ENCODE measurements at regions not wholly inside any gene's neighbourhood (a gene's known extent, or its start where the extent isn't known, plus 50 kb on each side); places are given as distances from the start of the nearest gene placed in this dataset.
A peak's percentile ranks its signal among the peaks of the same experiment; 100 is the strongest.

- intact Hi-C loops (cut with DNase I), result no loop called here
- ATAC-seq (ENCODE audit: poor library complexity) (no peak), DNase-seq (no peak)
Measured at GRCh38 chr15:29471306-29471705, 201.7 kb upstream of the NSMCE3 start.

GRCh38 chr15:29470794-29471193, 201.2 kb upstream of the NSMCE3 start:
- intact Hi-C loops (cut with DNase I), result no loop called here
- no peak for DNase-seq
- no peak for ATAC-seq (ENCODE audit: poor library complexity)

GRCh38 chr15:29470311-29470710, 200.7 kb upstream of the NSMCE3 start:
- intact Hi-C loops (cut with DNase I), result no loop called here
- ATAC-seq (ENCODE audit: poor library complexity), result no peak
- DNase-seq, result no peak

- ATAC-seq (ENCODE audit: poor library complexity) (no peak), DNase-seq (no peak)
- intact Hi-C loops (cut with DNase I), result no loop called here
Measured at GRCh38 chr15:29468899-29469298, 199.3 kb upstream of the NSMCE3 start.

- DNase-seq (no peak), ATAC-seq (ENCODE audit: poor library complexity) (no peak)
- intact Hi-C loops (cut with DNase I), result no loop called here
Measured at GRCh38 chr15:29467091-29467490, 197.5 kb upstream of the NSMCE3 start.

- DNase-seq, result no peak
- ATAC-seq (ENCODE audit: poor library complexity), result no peak
- intact Hi-C loops (cut with DNase I), result no loop called here
Measured at GRCh38 chr15:29466292-29466691, 196.7 kb upstream of the NSMCE3 start.

- DNase-seq (no peak), ATAC-seq (ENCODE audit: poor library complexity) (no peak)
- intact Hi-C loops (cut with DNase I), result no loop called here
Measured at GRCh38 chr15:29465816-29466215, 196.2 kb upstream of the NSMCE3 start.

GRCh38 chr15:29465196-29465595, 195.6 kb upstream of the NSMCE3 start:
- intact Hi-C loops (cut with DNase I), result no loop called here
- ATAC-seq (ENCODE audit: poor library complexity) (peak; percentile 90), DNase-seq (no peak)

- intact Hi-C loops (cut with DNase I), result no loop called here
- ATAC-seq (ENCODE audit: poor library complexity) (no peak), DNase-seq (no peak)
Measured at GRCh38 chr15:29461877-29462276, 192.3 kb upstream of the NSMCE3 start.

GRCh38 chr15:29458361-29458760, 188.7 kb upstream of the NSMCE3 start:
- intact Hi-C loops (cut with DNase I), result no loop called here
- ATAC-seq (ENCODE audit: poor library complexity) (no peak), DNase-seq (no peak)

- intact Hi-C loops (cut with DNase I), result no loop called here
- DNase-seq (no peak), ATAC-seq (ENCODE audit: poor library complexity) (no peak)
Measured at GRCh38 chr15:29457729-29458128, 188.1 kb upstream of the NSMCE3 start.

GRCh38 chr15:29456964-29457363, 187.3 kb upstream of the NSMCE3 start:
- DNase-seq (no peak), ATAC-seq (ENCODE audit: poor library complexity) (no peak)
- intact Hi-C loops (cut with DNase I), result no loop called here

GRCh38 chr15:29456255-29456654, 186.6 kb upstream of the NSMCE3 start:
- intact Hi-C loops (cut with DNase I), result no loop called here
- DNase-seq (no peak), ATAC-seq (ENCODE audit: poor library complexity) (no peak)

- DNase-seq, result no peak
- ATAC-seq (ENCODE audit: poor library complexity), result no peak
- intact Hi-C loops (cut with DNase I), result no loop called here
Measured at GRCh38 chr15:29455530-29455929, 185.9 kb upstream of the NSMCE3 start.

GRCh38 chr15:29455055-29455454, 185.4 kb upstream of the NSMCE3 start:
- intact Hi-C loops (cut with DNase I), result no loop called here
- ATAC-seq (ENCODE audit: poor library complexity) (no peak), DNase-seq (no peak)

GRCh38 chr15:29454506-29454905, 184.9 kb upstream of the NSMCE3 start:
- DNase-seq, result no peak
- ATAC-seq (ENCODE audit: poor library complexity), result no peak
- intact Hi-C loops (cut with DNase I), result no loop called here

GRCh38 chr15:29452881-29453731, 183.5 kb upstream of the NSMCE3 start:
- DNase-seq (no peak), ATAC-seq (ENCODE audit: poor library complexity) (no peak)
- intact Hi-C loops (cut with DNase I), result no loop called here

- DNase-seq (no peak), ATAC-seq (ENCODE audit: poor library complexity) (peak; percentile 27)
- intact Hi-C loops (cut with DNase I), result no loop called here
Measured at GRCh38 chr15:29451201-29451781, 181.7 kb upstream of the NSMCE3 start.

GRCh38 chr15:29449136-29449535, 179.5 kb upstream of the NSMCE3 start:
- intact Hi-C loops (cut with DNase I), result no loop called here
- ATAC-seq (ENCODE audit: poor library complexity), result no peak

GRCh38 chr15:29448320-29448719, 178.7 kb upstream of the NSMCE3 start:
- DNase-seq, result no peak
- no peak for ATAC-seq (ENCODE audit: poor library complexity)
- intact Hi-C loops (cut with DNase I), result no loop called here

More at GRCh38 chr15:29449136-29449535, 179.5 kb upstream of the NSMCE3 start:
- no peak for DNase-seq
